GM18868 (cell line): ENCODE measurements at regions not wholly inside any gene's neighbourhood (a gene's known extent, or its start where the extent isn't known, plus 50 kb on each side); places are given as distances from the start of the nearest gene placed in this dataset.
"Not testable (repeated sequence)": the region's sequence is repeated elsewhere in the genome, so short reads cannot be mapped to it uniquely, and the experiment has no call there.

Experiments
- ATAC-seq: cut with Tn5 transposase; IDR thresholded peaks from one replicate; pipeline ENCODE4 v1.9.1; 2021; ENCODE audit warnings: mild to moderate bottlenecking, moderate library complexity; ENCODE audit not compliant: unreplicated experiment

GRCh38 chr7:81235997-81236396, 317.1 kb upstream of the SEMA3C start:
- ATAC-seq = no peak

GRCh38 chr7:81234896-81235295, 316.0 kb upstream of the SEMA3C start:
- no peak for ATAC-seq

GRCh38 chr7:81233208-81233940, 314.5 kb upstream of the SEMA3C start:
- no peak for ATAC-seq

- ATAC-seq = no peak
These were observed 313.4 kb upstream of the SEMA3C start for GRCh38 chr7:81232084-81232799.

GRCh38 chr7:81231301-81231838, 312.5 kb upstream of the SEMA3C start:
- ATAC-seq = no peak

- ATAC-seq = no peak
These were observed 307.4 kb upstream of the SEMA3C start for GRCh38 chr7:81226234-81226633.

GRCh38 chr7:81222692-81223091, 303.8 kb upstream of the SEMA3C start:
- not testable (repeated sequence) for ATAC-seq

GRCh38 chr7:81221527-81222217, 302.8 kb upstream of the SEMA3C start:
- no peak for ATAC-seq

- no peak for ATAC-seq
These were observed 299.7 kb upstream of the SEMA3C start for GRCh38 chr7:81218480-81219106.

- ATAC-seq = no peak
These were observed 294.5 kb upstream of the SEMA3C start for GRCh38 chr7:81213394-81213793.

GRCh38 chr7:81211934-81212320, 293.1 kb upstream of the SEMA3C start:
- no peak for ATAC-seq

- ATAC-seq = no peak
These were observed 292.5 kb upstream of the SEMA3C start for GRCh38 chr7:81211204-81211933.

- no peak for ATAC-seq
These were observed 291.6 kb upstream of the SEMA3C start for GRCh38 chr7:81210137-81211064.

- ATAC-seq = no peak
These were observed 290.2 kb upstream of the SEMA3C start for GRCh38 chr7:81209059-81209458.

GRCh38 chr7:81207801-81208200, 288.9 kb upstream of the SEMA3C start:
- ATAC-seq = no peak

GRCh38 chr7:81206667-81207360, 288.0 kb upstream of the SEMA3C start:
- no peak for ATAC-seq

- ATAC-seq = no peak
These were observed 287.4 kb upstream of the SEMA3C start for GRCh38 chr7:81206217-81206616.

- ATAC-seq = no peak
These were observed 282.3 kb upstream of the SEMA3C start for GRCh38 chr7:81201188-81201587.

- no peak for ATAC-seq
These were observed 279.9 kb upstream of the SEMA3C start for GRCh38 chr7:81198766-81199165.
